Astrocyte of the spinal cord (primary cell): ENCODE measurements at regions not wholly inside any gene's neighbourhood (a gene's known extent, or its start where the extent isn't known, plus 50 kb on each side); places are given as distances from the start of the nearest gene placed in this dataset.

Experiments
- DNase-seq: peaks from one replicate; pipeline ENCODE4 v3.0.0; 2011; ENCODE audit warnings: low read depth, low spot score
- H3K4me3 ChIP-seq: 2 replicates; pipeline ENCODE4 v1.5.1; 2011; ENCODE audit warnings: low read depth, mild to moderate bottlenecking, low read length, moderate library complexity
- CTCF ChIP-seq: IDR thresholded peaks from 2 replicates; pipeline ENCODE4 v1.5.1; 2012; ENCODE audit warnings: low read depth, mild to moderate bottlenecking, low read length, inconsistent platforms
- in situ Hi-C: cut with HindIII; loops from 2 replicates; pipeline ENCODE4 v1.10.0; 2017; ENCODE audit warnings: low sequenced_read_pairs

GRCh38 chr20:51166489-51166888 is 143.6 kb upstream of the KCNG1 start:
- DNase-seq: no peak
- in situ Hi-C loops: no loop called here
- TF ChIP-seq CTCF: no peak
- no peak overlapping the region for H3K4me3 ChIP-seq

GRCh38 chr20:51165131-51165530 is 142.2 kb upstream of the KCNG1 start:
- in situ Hi-C loops: no loop called here
- no peak for DNase-seq
- H3K4me3 ChIP-seq: no peak overlapping the region
- no peak for TF ChIP-seq CTCF

GRCh38 chr20:51164731-51165130 is 141.8 kb upstream of the KCNG1 start:
- in situ Hi-C loops: no loop called here
- H3K4me3 ChIP-seq: no peak overlapping the region
- DNase-seq: no peak
- TF ChIP-seq CTCF: no peak

GRCh38 chr20:51163996-51164600 is 141.2 kb upstream of the KCNG1 start:
- no peak overlapping the region for H3K4me3 ChIP-seq
- DNase-seq: no peak
- no peak for TF ChIP-seq CTCF
- in situ Hi-C loops: no loop called here

GRCh38 chr20:51162015-51162414 is 139.1 kb upstream of the KCNG1 start:
- H3K4me3 ChIP-seq: no peak overlapping the region
- in situ Hi-C loops: no loop called here
- TF ChIP-seq CTCF: no peak
- no peak for DNase-seq

GRCh38 chr20:51160821-51161220 is 137.9 kb upstream of the KCNG1 start:
- TF ChIP-seq CTCF: no peak
- H3K4me3 ChIP-seq: no peak overlapping the region
- in situ Hi-C loops: no loop called here
- no peak for DNase-seq

- TF ChIP-seq CTCF: no peak
- in situ Hi-C loops: no loop called here
- no peak overlapping the region for H3K4me3 ChIP-seq
- DNase-seq: no peak
Measured at GRCh38 chr20:51159981-51160380, 137.1 kb upstream of the KCNG1 start.
